ENCODE measurements at regions not wholly inside any gene's neighbourhood (a gene's known extent, or its start where the extent isn't known, plus 50 kb on each side); places are given as distances from the start of the nearest gene placed in this dataset.
A peak's percentile ranks its signal among the peaks of the same experiment; 100 is the strongest.

DNA sequence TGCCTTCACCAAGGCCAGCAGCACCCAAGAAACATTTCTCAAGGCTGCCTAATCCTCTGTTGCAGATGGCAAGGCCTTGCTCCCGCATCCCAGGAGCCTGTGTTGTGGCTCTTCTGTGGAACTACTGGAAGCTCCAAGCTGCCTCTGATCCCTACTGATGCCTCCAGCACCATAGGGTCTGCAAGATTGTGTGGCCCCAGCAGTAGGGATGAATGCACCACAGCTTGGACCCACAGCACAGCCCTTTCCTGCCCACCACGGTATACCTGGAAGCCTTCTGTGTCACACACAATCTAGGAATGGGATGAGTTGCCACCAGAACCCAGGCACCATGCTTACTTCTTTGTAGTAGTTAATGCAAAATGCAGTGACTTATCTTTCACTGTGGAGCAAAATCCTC is 291.1 kb upstream of the FOXQ1 start:
- H2AFZ ChIP-seq, result no peak overlapping the region
- H4K20me1 ChIP-seq (ENCODE audit: insufficient read depth, poor library complexity, severe bottlenecking), result no peaks in the 10 kb centered on the region
- TF ChIP-seq, protein P1, sequence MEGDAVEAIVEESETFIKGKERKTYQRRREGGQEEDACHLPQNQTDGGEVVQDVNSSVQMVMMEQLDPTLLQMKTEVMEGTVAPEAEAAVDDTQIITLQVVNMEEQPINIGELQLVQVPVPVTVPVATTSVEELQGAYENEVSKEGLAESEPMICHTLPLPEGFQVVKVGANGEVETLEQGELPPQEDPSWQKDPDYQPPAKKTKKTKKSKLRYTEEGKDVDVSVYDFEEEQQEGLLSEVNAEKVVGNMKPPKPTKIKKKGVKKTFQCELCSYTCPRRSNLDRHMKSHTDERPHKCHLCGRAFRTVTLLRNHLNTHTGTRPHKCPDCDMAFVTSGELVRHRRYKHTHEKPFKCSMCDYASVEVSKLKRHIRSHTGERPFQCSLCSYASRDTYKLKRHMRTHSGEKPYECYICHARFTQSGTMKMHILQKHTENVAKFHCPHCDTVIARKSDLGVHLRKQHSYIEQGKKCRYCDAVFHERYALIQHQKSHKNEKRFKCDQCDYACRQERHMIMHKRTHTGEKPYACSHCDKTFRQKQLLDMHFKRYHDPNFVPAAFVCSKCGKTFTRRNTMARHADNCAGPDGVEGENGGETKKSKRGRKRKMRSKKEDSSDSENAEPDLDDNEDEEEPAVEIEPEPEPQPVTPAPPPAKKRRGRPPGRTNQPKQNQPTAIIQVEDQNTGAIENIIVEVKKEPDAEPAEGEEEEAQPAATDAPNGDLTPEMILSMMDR (IDR thresholded peaks at IDR 0.05; ENCODE audit: poor library complexity), result no peak
- TF ChIP-seq EZH2phosphoT487 (IDR thresholded peaks at IDR 0.05; ENCODE audit: low read depth, severe bottlenecking, unreplicated experiment), result no peak
- no peak for TF ChIP-seq EZH2 (IDR thresholded peaks at IDR 0.05; ENCODE audit: borderline replicate concordance)
- no peak for DNase-seq (ENCODE audit: low spot score)
- no peak overlapping the region for H3K27ac ChIP-seq
- H3K79me2 ChIP-seq, result no peaks in the 10 kb centered on the region
- 88% methylated on average over 2 of the region's 2 CpGs for WGBS (ENCODE audit: low lambda C conversion rate, missing lambda C conversion rate)
- H3K4me1 ChIP-seq (ENCODE audit: insufficient read depth), result peaks cover 16% of the 10 kb centered on the region
- H3K9me2 ChIP-seq (replicated peaks; ENCODE audit: insufficient read depth), result no peaks in the 10 kb centered on the region
- H3K4me3 ChIP-seq, result no peak overlapping the region
- no peak overlapping the region for H3K4me2 ChIP-seq
- no peaks in the 10 kb centered on the region for H3K27me3 ChIP-seq
- no peaks in the 10 kb centered on the region for H3K9me3 ChIP-seq (ENCODE audit: low read depth)
- no peaks in the 10 kb centered on the region for H3K36me3 ChIP-seq (replicated peaks; ENCODE audit: insufficient read depth, low read depth)

DNA sequence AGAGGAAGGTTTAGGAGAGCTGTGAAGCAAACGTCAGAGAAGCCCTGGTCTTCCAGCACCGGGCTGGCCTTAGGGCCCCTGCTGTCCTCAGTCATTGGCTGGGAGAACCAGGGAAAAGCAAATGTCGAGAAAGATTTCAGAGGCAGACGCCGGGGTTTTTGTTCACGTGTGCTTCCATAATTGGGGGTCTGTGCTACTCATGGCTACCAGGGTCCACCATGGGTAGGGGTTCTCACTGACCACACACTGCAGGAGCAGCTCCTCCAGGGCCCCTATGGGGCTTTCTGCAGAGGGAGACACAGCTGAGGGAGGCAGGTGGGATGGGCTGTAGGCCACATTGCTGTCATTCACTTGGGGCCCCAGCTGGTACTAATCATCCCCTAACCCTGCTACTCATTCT is 291.8 kb upstream of the FOXQ1 start:
- no peak for DNase-seq (ENCODE audit: low spot score)
- H3K79me2 ChIP-seq, result no peaks in the 10 kb centered on the region
- H3K27ac ChIP-seq, result no peak overlapping the region
- no peaks in the 10 kb centered on the region for H3K9me2 ChIP-seq (replicated peaks; ENCODE audit: insufficient read depth)
- no peaks in the 10 kb centered on the region for H3K36me3 ChIP-seq (replicated peaks; ENCODE audit: insufficient read depth, low read depth)
- no peak overlapping the region for H2AFZ ChIP-seq
- no peaks in the 10 kb centered on the region for H3K27me3 ChIP-seq
- H4K20me1 ChIP-seq (ENCODE audit: insufficient read depth, poor library complexity, severe bottlenecking), result no peaks in the 10 kb centered on the region
- H3K4me3 ChIP-seq, result no peak overlapping the region
- TF ChIP-seq EZH2phosphoT487 (IDR thresholded peaks at IDR 0.05; ENCODE audit: low read depth, severe bottlenecking, unreplicated experiment) (no peak), EZH2 (IDR thresholded peaks at IDR 0.05; ENCODE audit: borderline replicate concordance) (no peak)
- TF ChIP-seq, protein P1 (IDR thresholded peaks at IDR 0.05; ENCODE audit: poor library complexity), result no peak
- no peaks in the 10 kb centered on the region for H3K9me3 ChIP-seq (ENCODE audit: low read depth)
- peaks cover 16% of the 10 kb centered on the region for H3K4me1 ChIP-seq (ENCODE audit: insufficient read depth)
- 92% methylated on average over 6 of the region's 6 CpGs for WGBS (ENCODE audit: low lambda C conversion rate, missing lambda C conversion rate)
- no peak overlapping the region for H3K4me2 ChIP-seq

DNA sequence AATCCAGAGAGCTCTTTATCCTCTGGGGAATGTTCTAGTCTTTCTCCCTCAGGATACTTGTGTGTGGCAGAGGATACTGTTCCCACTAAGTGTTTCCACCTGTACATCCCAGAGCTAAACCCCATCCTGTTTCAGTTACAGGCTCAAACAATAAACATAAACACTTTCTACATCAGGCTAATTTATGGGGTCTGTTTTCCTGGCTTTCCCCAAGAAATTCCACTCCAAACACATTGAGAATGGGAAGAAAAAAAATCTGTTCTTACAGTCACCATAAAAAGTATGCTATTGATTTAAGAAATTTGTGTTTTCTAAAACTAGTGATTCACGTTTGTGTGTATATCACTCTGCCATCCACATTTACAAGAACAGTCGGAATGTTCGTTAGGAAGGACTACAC is 293.9 kb upstream of the FOXQ1 start:
- Histone ChIP-seq H3K4me1 (ENCODE audit: insufficient read depth) (peaks cover 9% of the 10 kb centered on the region), H2AFZ (no peak overlapping the region)
- 65% methylated on average over 3 of the region's 3 CpGs for WGBS (ENCODE audit: low lambda C conversion rate, missing lambda C conversion rate)

More for the DNA sequence above, 293.9 kb upstream of the FOXQ1 start:
- Histone ChIP-seq H3K4me3 (no peak overlapping the region), H3K79me2 (no peaks in the 10 kb centered on the region), H3K36me3 (replicated peaks; ENCODE audit: insufficient read depth, low read depth) (no peaks in the 10 kb centered on the region), H4K20me1 (ENCODE audit: insufficient read depth, poor library complexity, severe bottlenecking) (no peaks in the 10 kb centered on the region), H3K27me3 (no peaks in the 10 kb centered on the region), H3K4me2 (no peak overlapping the region), H3K9me2 (replicated peaks; ENCODE audit: insufficient read depth) (no peaks in the 10 kb centered on the region), H3K27ac (peak overlapping the region; percentile 62), H3K9me3 (ENCODE audit: low read depth) (no peaks in the 10 kb centered on the region)
- TF ChIP-seq, protein P1 (IDR thresholded peaks at IDR 0.05; ENCODE audit: poor library complexity), result no peak
- TF ChIP-seq EZH2 (IDR thresholded peaks at IDR 0.05; ENCODE audit: borderline replicate concordance), result no peak
- no peak for TF ChIP-seq EZH2phosphoT487 (IDR thresholded peaks at IDR 0.05; ENCODE audit: low read depth, severe bottlenecking, unreplicated experiment)
- DNase-seq (ENCODE audit: low spot score), result no peak

All from hepatocyte (in vitro differentiated cells).